Natural killer cell (primary cell): ENCODE measurements at regions not wholly inside any gene's neighbourhood (a gene's known extent, or its start where the extent isn't known, plus 50 kb on each side); places are given as distances from the start of the nearest gene placed in this dataset.

Source experiments
- ATAC-seq, 3 donors: fragments of 150-1000 bp in 2 of 3; fragments of 200-7000 bp in 1 of 3; cut with Tn5 transposase; 1 replicate in 1 of 3; 2 replicates in 2 of 3; pipeline ENCODE4 v1.10.0; 2021; ENCODE audit warnings: mild to moderate bottlenecking in 2 of 3, moderate library complexity in 2 of 3
- DNase-seq, 2 donors: peaks; one replicate each; pipeline versions ENCODE4 v3.0.0 to v3.0.0-alpha.2; 2013 to 2021; ENCODE audit warnings: mixed read lengths in 1 of 2
- H3K27ac ChIP-seq: one replicate; pipeline ENCODE4 v1.5.1; 2013; ENCODE audit warnings: mild to moderate bottlenecking, low read length
- H3K27me3 ChIP-seq: one replicate; pipeline ENCODE4 v1.6.1; 2013; ENCODE audit warnings: low read length; ENCODE audit not compliant: control insufficient read depth, insufficient read depth
- H3K36me3 ChIP-seq: one replicate; pipeline ENCODE4 v1.6.1; 2013; ENCODE audit warnings: low read length; ENCODE audit not compliant: control insufficient read depth, insufficient read depth
- H3K4me1 ChIP-seq: one replicate; pipeline ENCODE4 v1.6.1; 2013; ENCODE audit warnings: low read length; ENCODE audit not compliant: control insufficient read depth, insufficient read depth
- H3K4me3 ChIP-seq: one replicate; pipeline ENCODE4 v1.5.1; 2013; ENCODE audit warnings: low read length
- H3K9me3 ChIP-seq: one replicate; pipeline ENCODE4 v1.6.1; 2013; ENCODE audit warnings: low read length; ENCODE audit not compliant: control insufficient read depth, insufficient read depth
- H3K27ac Mint-ChIP-seq, 2 donors: one replicate each; pipeline ENCODE4 v1.8.0; 2022; ENCODE audit warnings: mild to moderate bottlenecking in 2 of 2, mixed read lengths in 2 of 2, moderate library complexity in 1 of 2
- H3K27me3 Mint-ChIP-seq, 2 donors: one replicate each; pipeline ENCODE4 v1.8.0; 2022; ENCODE audit warnings: low read depth in 2 of 2, mixed read lengths in 2 of 2
- H3K36me3 Mint-ChIP-seq: one replicate; pipeline ENCODE4 v1.8.0; 2022; ENCODE audit warnings: mixed read lengths
- H3K4me1 Mint-ChIP-seq, 2 donors: one replicate each; pipeline ENCODE4 v1.8.0; 2022; ENCODE audit warnings: mixed read lengths in 2 of 2
- H3K4me3 Mint-ChIP-seq: one replicate; pipeline ENCODE4 v1.8.0; 2022; ENCODE audit warnings: mild to moderate bottlenecking, moderate library complexity, mixed read lengths
- H3K9me3 Mint-ChIP-seq, 2 donors: one replicate each; pipeline ENCODE4 v1.8.0; 2022; ENCODE audit warnings: mixed read lengths in 2 of 2
- WGBS: methylation state at CpG from one replicate; pipeline ENCODE4 v1.1.7; 2013; ENCODE audit warnings: missing lambda C conversion rate; ENCODE audit not compliant: insufficient coverage; 5-methylcytosine and 5-hydroxymethylcytosine counted together
- intact Hi-C: fragments of 100-400 bp; cut with micrococcal nuclease; formaldehyde crosslinking; loops from one replicate; pipeline ENCODE4 v1.14.2; 2022
- TF ChIP-seq, protein P1 (sequence below): fragments of 200-600 bp; IDR thresholded peaks from one replicate; pipeline ENCODE4 v1.8.0; 2022; ENCODE audit warnings: antibody characterized with exemption

GRCh38 chr3:69651765-69652164 lies 87.5 kb upstream of the MITF start:
- Mint-ChIP-seq H3K27ac (no peak overlapping the region), H3K27me3 (no peaks in the 10 kb centered on the region), H3K4me3 (no peak overlapping the region), H3K4me1 (no peaks in the 10 kb centered on the region), H3K36me3 (no peaks in the 10 kb centered on the region), H3K9me3 (no peaks in the 10 kb centered on the region)
- no peak for DNase-seq
- intact Hi-C loops: no loop called here
- Histone ChIP-seq H3K4me3 (no peak overlapping the region), H3K4me1 (no peaks in the 10 kb centered on the region), H3K27ac (no peak overlapping the region), H3K36me3 (no peaks in the 10 kb centered on the region), H3K9me3 (no peaks in the 10 kb centered on the region), H3K27me3 (no peaks in the 10 kb centered on the region)
- 91% methylated on average over 2 of the region's 3 CpGs for WGBS
- no peak for ATAC-seq
- TF ChIP-seq, protein P1, sequence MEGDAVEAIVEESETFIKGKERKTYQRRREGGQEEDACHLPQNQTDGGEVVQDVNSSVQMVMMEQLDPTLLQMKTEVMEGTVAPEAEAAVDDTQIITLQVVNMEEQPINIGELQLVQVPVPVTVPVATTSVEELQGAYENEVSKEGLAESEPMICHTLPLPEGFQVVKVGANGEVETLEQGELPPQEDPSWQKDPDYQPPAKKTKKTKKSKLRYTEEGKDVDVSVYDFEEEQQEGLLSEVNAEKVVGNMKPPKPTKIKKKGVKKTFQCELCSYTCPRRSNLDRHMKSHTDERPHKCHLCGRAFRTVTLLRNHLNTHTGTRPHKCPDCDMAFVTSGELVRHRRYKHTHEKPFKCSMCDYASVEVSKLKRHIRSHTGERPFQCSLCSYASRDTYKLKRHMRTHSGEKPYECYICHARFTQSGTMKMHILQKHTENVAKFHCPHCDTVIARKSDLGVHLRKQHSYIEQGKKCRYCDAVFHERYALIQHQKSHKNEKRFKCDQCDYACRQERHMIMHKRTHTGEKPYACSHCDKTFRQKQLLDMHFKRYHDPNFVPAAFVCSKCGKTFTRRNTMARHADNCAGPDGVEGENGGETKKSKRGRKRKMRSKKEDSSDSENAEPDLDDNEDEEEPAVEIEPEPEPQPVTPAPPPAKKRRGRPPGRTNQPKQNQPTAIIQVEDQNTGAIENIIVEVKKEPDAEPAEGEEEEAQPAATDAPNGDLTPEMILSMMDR: no peak

GRCh38 chr3:69650066-69650419 lies 89.2 kb upstream of the MITF start:
- no peaks in the 10 kb centered on the region for H3K4me1 ChIP-seq
- Mint-ChIP-seq H3K4me1 (no peaks in the 10 kb centered on the region), H3K27me3 (no peaks in the 10 kb centered on the region), H3K9me3 (no peaks in the 10 kb centered on the region), H3K36me3 (no peaks in the 10 kb centered on the region), H3K4me3 (no peak overlapping the region), H3K27ac (no peak overlapping the region)
- ATAC-seq (no peak), DNase-seq (no peak)
- TF ChIP-seq, protein P1: no peak
- no CpG with 5 or more reads among the region's 1 CpG for WGBS
- H3K36me3 ChIP-seq: no peaks in the 10 kb centered on the region
- no peak overlapping the region for H3K27ac ChIP-seq
- H3K9me3 ChIP-seq: no peaks in the 10 kb centered on the region
- intact Hi-C loops: no loop called here
- no peaks in the 10 kb centered on the region for H3K27me3 ChIP-seq
- H3K4me3 ChIP-seq: no peak overlapping the region

DNA sequence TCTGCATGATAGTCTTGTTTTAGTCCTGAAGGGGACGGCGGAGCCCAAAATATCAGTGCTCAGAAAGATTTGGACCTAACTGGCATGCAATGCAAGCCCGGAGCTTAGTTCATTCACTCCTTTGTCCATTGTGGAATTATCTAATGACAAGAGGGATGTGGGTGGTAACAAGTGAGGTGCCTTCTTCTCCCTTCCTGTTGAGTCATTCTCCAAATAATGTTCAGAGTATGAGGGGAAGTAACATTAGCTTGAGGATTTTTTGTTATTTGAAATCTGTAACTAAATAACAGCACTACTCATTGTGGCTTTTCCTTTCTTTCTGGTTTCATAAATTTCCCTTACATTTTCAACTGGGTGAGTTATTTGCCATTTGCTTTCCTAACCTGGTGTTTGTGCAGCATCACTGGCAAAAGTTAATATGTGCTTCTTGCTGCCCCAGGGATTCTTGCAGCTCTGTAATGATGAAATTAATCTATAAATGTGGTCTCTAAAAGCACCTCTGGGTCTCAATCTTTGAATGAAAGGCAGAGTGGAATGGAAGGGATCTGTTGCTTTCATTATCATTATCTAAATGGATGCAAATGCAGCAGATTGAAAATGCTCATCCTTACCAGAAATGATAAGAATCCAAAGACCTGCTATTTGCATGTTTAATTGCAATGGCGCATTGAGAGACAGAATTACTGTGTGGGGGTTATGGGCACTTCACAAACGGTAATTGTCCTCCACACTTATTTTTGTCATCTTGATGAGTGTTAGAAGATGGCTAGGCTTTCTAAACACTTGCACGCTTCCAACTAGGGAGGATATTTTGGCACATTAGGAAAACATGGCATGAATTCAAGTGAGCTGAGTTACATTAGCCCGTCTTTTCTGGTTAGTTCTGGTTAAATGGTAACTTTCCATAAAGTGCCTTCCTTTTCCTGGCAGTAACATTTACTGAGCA lies 89.9 kb upstream of the MITF start:
- Histone ChIP-seq H3K27ac (no peak overlapping the region), H3K4me1 (no peaks in the 10 kb centered on the region), H3K9me3 (no peaks in the 10 kb centered on the region), H3K36me3 (no peaks in the 10 kb centered on the region), H3K27me3 (no peaks in the 10 kb centered on the region), H3K4me3 (no peak overlapping the region)
- intact Hi-C loops: no loop called here
- H3K27ac Mint-ChIP-seq: no peak overlapping the region
- H3K4me1 Mint-ChIP-seq: no peaks in the 10 kb centered on the region
- WGBS: 88% methylated on average over 7 of the region's 7 CpGs
- no peaks in the 10 kb centered on the region for H3K9me3 Mint-ChIP-seq
- no peak for DNase-seq
- no peaks in the 10 kb centered on the region for H3K36me3 Mint-ChIP-seq
- TF ChIP-seq, protein P1: no peak
- no peak for ATAC-seq
- no peaks in the 10 kb centered on the region for H3K27me3 Mint-ChIP-seq
- H3K4me3 Mint-ChIP-seq: no peak overlapping the region

DNA sequence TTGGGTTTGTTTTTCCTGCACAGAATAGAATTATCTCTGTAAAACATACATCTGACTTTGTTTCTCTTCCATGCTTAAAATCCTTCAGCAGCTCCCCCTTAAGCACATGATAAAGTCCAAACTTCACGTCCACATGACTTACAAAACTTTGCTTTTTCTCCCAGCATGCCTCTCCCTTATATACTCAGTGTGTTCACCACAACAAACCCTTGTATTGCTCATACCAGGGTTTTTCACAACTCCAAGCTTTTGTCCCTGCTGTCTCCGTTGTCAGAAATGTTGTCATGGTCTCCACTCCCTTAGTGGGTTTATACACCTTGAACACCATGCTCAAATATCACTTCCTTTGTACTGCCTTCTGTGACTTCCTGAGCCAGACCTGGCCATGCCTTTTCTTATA lies 91.1 kb upstream of the MITF start:
- WGBS: 65% methylated on average over 2 of the region's 2 CpGs
- TF ChIP-seq, protein P1: no peak

More for the DNA sequence above, 91.1 kb upstream of the MITF start:
- no peak for ATAC-seq
- Histone ChIP-seq H3K27me3 (no peaks in the 10 kb centered on the region), H3K36me3 (no peaks in the 10 kb centered on the region), H3K27ac (no peak overlapping the region), H3K4me1 (no peaks in the 10 kb centered on the region), H3K4me3 (no peak overlapping the region), H3K9me3 (no peaks in the 10 kb centered on the region)
- H3K36me3 Mint-ChIP-seq: no peaks in the 10 kb centered on the region
- no peak overlapping the region for H3K27ac Mint-ChIP-seq
- H3K9me3 Mint-ChIP-seq: no peaks in the 10 kb centered on the region
- no peak for DNase-seq
- intact Hi-C loops: no loop called here
- H3K4me3 Mint-ChIP-seq: no peak overlapping the region
- no peaks in the 10 kb centered on the region for H3K4me1 Mint-ChIP-seq
- no peaks in the 10 kb centered on the region for H3K27me3 Mint-ChIP-seq
